GM12878 (cell line): ENCODE measurements at regions not wholly inside any gene's neighbourhood (a gene's known extent, or its start where the extent isn't known, plus 50 kb on each side); places are given as distances from the start of the nearest gene placed in this dataset.

Experiments
- CTCF ChIP-seq, 3 experiments: IDR thresholded peaks in 2 of 3; conservative IDR thresholded peaks in 1 of 3; 2 replicates each; pipeline ENCODE4 v1.5.1; 2011; ENCODE audit warnings: low read depth in 3 of 3, low read length in 3 of 3, mild to moderate bottlenecking in 3 of 3, control low read depth in 2 of 3, moderate library complexity in 2 of 3, inconsistent platforms in 1 of 3, mixed read lengths in 1 of 3; ENCODE audit not compliant: control insufficient read depth in 2 of 3, insufficient read depth in 1 of 3; ENCODE audit errors: extremely low read depth in 1 of 3
- HCFC1 ChIP-seq: fragments of 150-350 bp; IDR thresholded peaks from 2 replicates; pipeline ENCODE4 v1.6.1; 2014; ENCODE audit warnings: low read length
- NFYB ChIP-seq: IDR thresholded peaks from 2 replicates; pipeline ENCODE4 v1.6.1; 2011; ENCODE audit warnings: low read depth, mild to moderate bottlenecking, low read length, improper control_type of control experiment, moderate library complexity; ENCODE audit not compliant: insufficient read depth
- POLR2A ChIP-seq: IDR thresholded peaks from 2 replicates; pipeline ENCODE4 v1.6.1; 2011; ENCODE audit warnings: low read depth, mild to moderate bottlenecking, low read length
- TAF1 ChIP-seq: IDR thresholded peaks from 2 replicates; pipeline ENCODE4 v1.6.1; 2011; ENCODE audit warnings: mild to moderate bottlenecking, low read depth, low read length, borderline replicate concordance
- ZNF274 ChIP-seq: IDR thresholded peaks from one replicate; pipeline ENCODE4 v1.8.0; 2011; ENCODE audit not compliant: insufficient read length, insufficient read depth

GRCh38 chr7:25813381-25813780, 338.6 kb upstream of the NFE2L3 start:
- TF ChIP-seq NFYB (no peak), CTCF (IDR thresholded peaks at IDR 0.05 in 2 of 3, conservative IDR thresholded peaks at IDR 0.05 in 1 of 3; ENCODE audit: control insufficient read depth in 2 of 3, extremely low read depth in 1 of 3, insufficient read depth in 1 of 3, low read depth in 3 of 3, low read length in 3 of 3) (no peak), TAF1 (no peak), ZNF274 (no peak), HCFC1 (no peak), POLR2A (no peak)
